C4-2B (cell line): ENCODE measurements at regions not wholly inside any gene's neighbourhood (a gene's known extent, or its start where the extent isn't known, plus 50 kb on each side); places are given as distances from the start of the nearest gene placed in this dataset.

Experiments used
- ZFX ChIP-seq: fragments of 450-650 bp; IDR thresholded peaks from 2 replicates; pipeline ENCODE4 v1.6.1; 2017
- TF ChIP-seq, protein P1 (sequence below): fragments of 450-650 bp; conservative IDR thresholded peaks from 2 replicates; pipeline ENCODE4 v1.5.1; 2017; ENCODE audit warnings: mild to moderate bottlenecking

DNA sequence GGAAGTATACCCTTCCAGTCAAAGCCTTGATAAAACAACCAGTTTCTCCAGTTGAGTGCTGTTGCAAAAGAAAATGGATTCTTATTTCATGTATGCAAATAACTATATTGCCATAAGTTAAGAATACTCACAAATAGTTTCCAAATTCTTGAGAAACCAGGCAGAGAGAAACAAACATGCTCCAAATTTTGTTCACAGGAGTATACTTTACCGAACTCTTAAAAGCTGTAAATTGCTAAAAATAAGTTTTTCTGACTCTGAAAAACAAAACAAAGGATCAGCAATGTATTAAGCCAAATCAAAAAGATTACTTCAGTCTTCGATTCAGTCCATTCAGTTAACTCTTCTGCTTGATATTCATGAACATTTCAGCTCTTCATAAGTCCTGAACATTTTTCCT is 646.5 kb downstream of the MCTP2 start:
- TF ChIP-seq, protein P1, sequence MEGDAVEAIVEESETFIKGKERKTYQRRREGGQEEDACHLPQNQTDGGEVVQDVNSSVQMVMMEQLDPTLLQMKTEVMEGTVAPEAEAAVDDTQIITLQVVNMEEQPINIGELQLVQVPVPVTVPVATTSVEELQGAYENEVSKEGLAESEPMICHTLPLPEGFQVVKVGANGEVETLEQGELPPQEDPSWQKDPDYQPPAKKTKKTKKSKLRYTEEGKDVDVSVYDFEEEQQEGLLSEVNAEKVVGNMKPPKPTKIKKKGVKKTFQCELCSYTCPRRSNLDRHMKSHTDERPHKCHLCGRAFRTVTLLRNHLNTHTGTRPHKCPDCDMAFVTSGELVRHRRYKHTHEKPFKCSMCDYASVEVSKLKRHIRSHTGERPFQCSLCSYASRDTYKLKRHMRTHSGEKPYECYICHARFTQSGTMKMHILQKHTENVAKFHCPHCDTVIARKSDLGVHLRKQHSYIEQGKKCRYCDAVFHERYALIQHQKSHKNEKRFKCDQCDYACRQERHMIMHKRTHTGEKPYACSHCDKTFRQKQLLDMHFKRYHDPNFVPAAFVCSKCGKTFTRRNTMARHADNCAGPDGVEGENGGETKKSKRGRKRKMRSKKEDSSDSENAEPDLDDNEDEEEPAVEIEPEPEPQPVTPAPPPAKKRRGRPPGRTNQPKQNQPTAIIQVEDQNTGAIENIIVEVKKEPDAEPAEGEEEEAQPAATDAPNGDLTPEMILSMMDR, result no peak
- TF ChIP-seq ZFX, result no peak
